HCT116 (cell line): ENCODE measurements at regions not wholly inside any gene's neighbourhood (a gene's known extent, or its start where the extent isn't known, plus 50 kb on each side); places are given as distances from the start of the nearest gene placed in this dataset.

Experiments
- ATAC-seq: fragments of 200-7000 bp; cut with Tn5 transposase; 2 replicates; pipeline ENCODE4 v1.9.1; 2020; ENCODE audit warnings: mild to moderate bottlenecking, moderate library complexity
- BruUV-seq: library from RNA; stranded (reverse); fragments of 400-500 nt; replicated peaks from 2 replicates; lab custom pipeline; 2021; lab: Mats Ljungman, UMichigan
- CTCF ChIA-PET: fragments of 300-600 bp; sonication (Branson Sonifier 250); formaldehyde crosslinking; loops from one replicate; lab custom pipeline; 2021; ENCODE audit warnings: antibody characterized with exemption; lab: Charles Lee
- POLR2A ChIA-PET: fragments of 300-600, 350-600 bp; sonication (Branson Sonifier 250); formaldehyde crosslinking; loops from one replicate; lab custom pipeline; 2021; ENCODE audit warnings: antibody characterized with exemption; lab: Charles Lee
- RAD21 ChIA-PET, 2 experiments: fragments of 300-600 bp; sonication (Branson Sonifier 250); formaldehyde crosslinking; loops; one replicate each; lab custom pipeline; 2023; ENCODE audit warnings: low total read pairs in 2 of 2; ENCODE audit not compliant: uncharacterized antibody in 2 of 2, unreplicated experiment in 2 of 2, low non-redundant PET in 1 of 2; lab: Charles Lee
- DNase-seq: peaks from one replicate; pipeline ENCODE4 v3.0.0-alpha.2; 2010; ENCODE audit warnings: low read depth, low spot score
- H2AFZ ChIP-seq: fragments of 200-600 bp; shearing (Covaris generic), sonication (generic); 2 replicates; pipeline ENCODE4 v1.6.1; 2017; ENCODE audit warnings: low read depth, mixed run types, mixed read lengths, antibody characterized with exemption, low read length; ENCODE audit not compliant: poor library complexity, severe bottlenecking
- H3K27ac ChIP-seq: 2 replicates; pipeline ENCODE4 v1.5.1; 2012; ENCODE audit warnings: low read depth, low read length
- H3K27me3 ChIP-seq: fragments of 200-600 bp; sonication (generic); 2 replicates; pipeline ENCODE4 v1.6.1; 2016; ENCODE audit warnings: mixed run types, low read length, mixed read lengths; ENCODE audit not compliant: insufficient read depth
- H3K36me3 ChIP-seq, 2 experiments: fragments of 200-500 bp in 1 of 2; fragments of 200-600 bp in 1 of 2; sonication (Bioruptor generic) in 1 of 2; sonication (generic) in 1 of 2; 2 replicates each; pipeline versions ENCODE4 v1.5.1 to v1.6.1; 2014 to 2016; ENCODE audit warnings: low read length in 2 of 2, inconsistent platforms in 1 of 2, mixed read lengths in 1 of 2, mixed run types in 1 of 2; ENCODE audit not compliant: insufficient read depth in 2 of 2, control insufficient read depth in 1 of 2
- H3K4me1 ChIP-seq, 2 experiments: fragments of 200-600 bp in 1 of 2; sonication (generic) in 1 of 2; 2 replicates each; pipeline versions ENCODE4 v1.5.1 to v1.6.1; 2012 to 2017; ENCODE audit warnings: low read length in 2 of 2, inconsistent platforms in 1 of 2, mild to moderate bottlenecking in 1 of 2, mixed read lengths in 1 of 2, mixed run types in 1 of 2, moderate library complexity in 1 of 2; ENCODE audit not compliant: insufficient read depth in 2 of 2, control insufficient read depth in 1 of 2
- H3K4me2 ChIP-seq: fragments of 200-600 bp; sonication (generic); 2 replicates; pipeline ENCODE4 v1.6.1; 2017; ENCODE audit warnings: mixed run types, low read length, mixed read lengths
- H3K4me3 ChIP-seq, 2 experiments: fragments of 200-600 bp in 1 of 2; sonication (generic) in 1 of 2; replicated peaks in 1 of 2; 2 replicates each; pipeline ENCODE4 v1.5.1; 2011 to 2016; ENCODE audit warnings: low read length in 2 of 2, control low read depth in 1 of 2, low read depth in 1 of 2, mild to moderate bottlenecking in 1 of 2, mixed read lengths in 1 of 2, mixed run types in 1 of 2
- H3K79me2 ChIP-seq: fragments of 200-600 bp; sonication (generic); 2 replicates; pipeline ENCODE4 v1.6.1; 2017; ENCODE audit warnings: mild to moderate bottlenecking, mixed run types, low read length, moderate library complexity, mixed read lengths; ENCODE audit not compliant: insufficient read depth
- H3K9ac ChIP-seq: fragments of 200-600 bp; sonication (generic); 2 replicates; pipeline ENCODE4 v1.6.1; 2016; ENCODE audit warnings: low read length, mixed read lengths
- H3K9me2 ChIP-seq: fragments of 200-600 bp; sonication (generic), shearing (Covaris generic); 2 replicates; pipeline ENCODE4 v1.6.1; 2017; ENCODE audit warnings: mixed run types, mild to moderate bottlenecking, moderate library complexity; ENCODE audit not compliant: insufficient read depth
- H3K9me3 ChIP-seq, 2 experiments: fragments of 200-500 bp in 1 of 2; fragments of 200-600 bp in 1 of 2; sonication (Bioruptor generic) in 1 of 2; sonication (generic) in 1 of 2; 2 replicates each; pipeline ENCODE4 v1.6.1; 2014 to 2017; ENCODE audit warnings: low read length in 2 of 2, mixed read lengths in 2 of 2, inconsistent platforms in 1 of 2, low read depth in 1 of 2, mild to moderate bottlenecking in 1 of 2, mixed run types in 1 of 2, moderate library complexity in 1 of 2; ENCODE audit not compliant: control insufficient read depth in 1 of 2, insufficient read depth in 1 of 2
- H4K20me1 ChIP-seq: fragments of 200-600 bp; sonication (generic), shearing (Covaris generic); 2 replicates; pipeline ENCODE4 v1.6.1; 2017; ENCODE audit warnings: mixed run types, mild to moderate bottlenecking, moderate library complexity; ENCODE audit not compliant: insufficient read depth
- ATF3 ChIP-seq: IDR thresholded peaks from 2 replicates; pipeline ENCODE4 v1.6.1; 2012
- CEBPB ChIP-seq: IDR thresholded peaks from 2 replicates; pipeline ENCODE4 v1.6.1; 2012; ENCODE audit warnings: low read depth
- CTCF ChIP-seq, 3 experiments: fragments of 200-600 bp in 1 of 3; sonication (generic) in 1 of 3; IDR thresholded peaks in 2 of 3; conservative IDR thresholded peaks in 1 of 3; 2 replicates each; pipeline ENCODE4 v1.5.1; 2012 to 2017; ENCODE audit warnings: low read depth in 2 of 3, low read length in 2 of 3, antibody characterized with exemption in 1 of 3, borderline replicate concordance in 1 of 3, control low read depth in 1 of 3, mild to moderate bottlenecking in 1 of 3, mixed read lengths in 1 of 3, mixed run types in 1 of 3, moderate library complexity in 1 of 3; ENCODE audit not compliant: insufficient read depth in 1 of 3
- ELF1 ChIP-seq: IDR thresholded peaks from 2 replicates; pipeline ENCODE4 v1.6.1; 2012; ENCODE audit warnings: low read depth, borderline replicate concordance
- EZH2 ChIP-seq: fragments of 200-600 bp; sonication (generic); IDR thresholded peaks from 2 replicates; pipeline ENCODE4 v1.6.1; 2017; ENCODE audit warnings: antibody characterized with exemption, mixed run types
- EZH2phosphoT487 ChIP-seq: fragments of 200-600 bp; IDR thresholded peaks from 2 replicates; pipeline ENCODE4 v1.6.1; 2018; ENCODE audit warnings: antibody characterized with exemption, borderline replicate concordance
- FOSL1 ChIP-seq: IDR thresholded peaks from 2 replicates; pipeline ENCODE4 v1.6.1; 2012; ENCODE audit warnings: low read depth
- POLR2A ChIP-seq: IDR thresholded peaks from 2 replicates; pipeline ENCODE4 v1.7.0; 2011; ENCODE audit warnings: borderline replicate concordance; ENCODE audit not compliant: insufficient read depth, insufficient read length; ENCODE audit errors: extremely low read depth
- RAD21 ChIP-seq: IDR thresholded peaks from 2 replicates; pipeline ENCODE4 v1.6.1; 2012; ENCODE audit warnings: low read depth, mild to moderate bottlenecking
- REST ChIP-seq: IDR thresholded peaks from 2 replicates; pipeline ENCODE4 v1.6.1; 2012; ENCODE audit warnings: low read depth
- SIN3A ChIP-seq: IDR thresholded peaks from 2 replicates; pipeline ENCODE4 v1.6.1; 2012; ENCODE audit warnings: low read depth
- ZBTB33 ChIP-seq: IDR thresholded peaks from 2 replicates; pipeline ENCODE4 v1.6.1; 2011; ENCODE audit warnings: mild to moderate bottlenecking, low read length, moderate library complexity; ENCODE audit not compliant: insufficient replicate concordance; ENCODE audit errors: extremely low read depth
- intact Hi-C: fragments of 100-400 bp; cut with micrococcal nuclease; formaldehyde crosslinking; loops from 2 replicates; pipeline ENCODE4 v1.10.0; 2022

GRCh38 chr1:25066256-25066655, 136.2 kb upstream of the RUNX3 start:
- Histone ChIP-seq H3K79me2 (no peaks in the 10 kb centered on the region), H3K36me3 (no peaks in the 10 kb centered on the region), H3K4me3 (no peak overlapping the region), H3K9me3 (no peaks in the 10 kb centered on the region), H3K27me3 (no peaks in the 10 kb centered on the region), H3K9ac (no peak overlapping the region), H3K4me1 (peaks cover 4 to 8% of the 10 kb centered on the region in 2 experiments; a peak in 3 of 4 replicates), H3K4me2 (no peak overlapping the region), H3K9me2 (no peaks in the 10 kb centered on the region), H2AFZ (no peak overlapping the region), H4K20me1 (no peaks in the 10 kb centered on the region), H3K27ac (no peak overlapping the region)
- no peak for ATAC-seq
- no peak for DNase-seq
- no TSS peak for BruUV-seq
- ChIA-PET CTCF (interaction anchor here (0.7 kb wide), 1 partner anchor 131 kb away, joined by 3 read pairs; no protein-coding TSS in a partner anchor), RAD21 (no interaction called here), POLR2A (no interaction called here)
- intact Hi-C loops: no loop called here
- TF ChIP-seq ELF1: no peak
- TF ChIP-seq CTCF (IDR thresholded peaks at IDR 0.05 in 2 of 3, conservative IDR thresholded peaks at IDR 0.05 in 1 of 3; ENCODE audit: borderline replicate concordance in 1 of 3, insufficient read depth in 1 of 3, low read depth in 2 of 3, low read length in 2 of 3): no peak
- TF ChIP-seq RAD21: no peak
- TF ChIP-seq REST: no peak
- TF ChIP-seq POLR2A: no peak
- TF ChIP-seq ZBTB33: no peak
- no peak for TF ChIP-seq CEBPB
- no peak for TF ChIP-seq SIN3A
- no peak for TF ChIP-seq ATF3
- TF ChIP-seq EZH2phosphoT487: no peak
- TF ChIP-seq EZH2: no peak
- no peak for TF ChIP-seq FOSL1
